Skeletal muscle satellite cell (primary cell): ENCODE measurements at regions not wholly inside any gene's neighbourhood (a gene's known extent, or its start where the extent isn't known, plus 50 kb on each side); places are given as distances from the start of the nearest gene placed in this dataset.

Experiments
- H3K27me3 ChIP-seq: 2 replicates; pipeline ENCODE4 v1.7.0; 2013; ENCODE audit warnings: low read length; ENCODE audit not compliant: control insufficient read depth, insufficient read depth
- H3K36me3 ChIP-seq: 2 replicates; pipeline ENCODE4 v1.7.0; 2013; ENCODE audit warnings: mild to moderate bottlenecking, control low read depth, low read length; ENCODE audit not compliant: insufficient read depth
- H3K4me1 ChIP-seq: 2 replicates; pipeline ENCODE4 v1.7.0; 2013; ENCODE audit warnings: low read length; ENCODE audit not compliant: control insufficient read depth, insufficient read depth
- H3K4me2 ChIP-seq: 2 replicates; pipeline ENCODE4 v1.7.0; 2013; ENCODE audit warnings: mild to moderate bottlenecking, low read length
- H3K4me3 ChIP-seq: 2 replicates; pipeline ENCODE4 v1.7.0; 2013; ENCODE audit warnings: low read length
- H3K9ac ChIP-seq: 2 replicates; pipeline ENCODE4 v1.7.0; 2013; ENCODE audit warnings: mild to moderate bottlenecking, low read depth, low read length, moderate library complexity
- H3K9me3 ChIP-seq: replicated peaks from 2 replicates; pipeline ENCODE4 v1.7.0; 2013; ENCODE audit warnings: mild to moderate bottlenecking, control low read depth, low read length

GRCh38 chr21:43312011-43312410 is 114.9 kb downstream of the SIK1 start:
- no peaks in the 10 kb centered on the region for H3K9me3 ChIP-seq
- no peak overlapping the region for H3K4me2 ChIP-seq
- H3K4me3 ChIP-seq: no peak overlapping the region
- no peak overlapping the region for H3K9ac ChIP-seq
- no peaks in the 10 kb centered on the region for H3K36me3 ChIP-seq
- peaks cover 10% of the 10 kb centered on the region for H3K27me3 ChIP-seq
- peaks cover 8% of the 10 kb centered on the region for H3K4me1 ChIP-seq

GRCh38 chr21:43311301-43311817 is 115.6 kb downstream of the SIK1 start:
- Histone ChIP-seq H3K9ac (no peak overlapping the region), H3K9me3 (no peaks in the 10 kb centered on the region), H3K27me3 (peaks cover 10% of the 10 kb centered on the region), H3K4me2 (no peak overlapping the region), H3K4me3 (no peak overlapping the region), H3K36me3 (no peaks in the 10 kb centered on the region), H3K4me1 (peaks cover 14% of the 10 kb centered on the region)

GRCh38 chr21:43308815-43309283 is 118.1 kb downstream of the SIK1 start:
- Histone ChIP-seq H3K36me3 (no peaks in the 10 kb centered on the region), H3K9ac (no peak overlapping the region), H3K4me1 (peaks cover 16% of the 10 kb centered on the region), H3K27me3 (peaks cover 10% of the 10 kb centered on the region), H3K9me3 (no peaks in the 10 kb centered on the region), H3K4me2 (no peak overlapping the region), H3K4me3 (no peak overlapping the region)

- Histone ChIP-seq H3K27me3 (peaks cover 10% of the 10 kb centered on the region), H3K4me2 (no peak overlapping the region), H3K4me3 (no peak overlapping the region), H3K36me3 (no peaks in the 10 kb centered on the region), H3K9ac (no peak overlapping the region), H3K9me3 (no peaks in the 10 kb centered on the region), H3K4me1 (peaks cover 16% of the 10 kb centered on the region)
Observed at GRCh38 chr21:43308101-43308814, 118.7 kb downstream of the SIK1 start.

GRCh38 chr21:43307677-43308070 is 119.3 kb downstream of the SIK1 start:
- H3K9ac ChIP-seq: no peak overlapping the region
- peaks cover 10% of the 10 kb centered on the region for H3K27me3 ChIP-seq
- no peak overlapping the region for H3K4me3 ChIP-seq
- no peaks in the 10 kb centered on the region for H3K9me3 ChIP-seq
- no peaks in the 10 kb centered on the region for H3K36me3 ChIP-seq
- peak overlapping the region; percentile 20 for H3K4me2 ChIP-seq
- H3K4me1 ChIP-seq: peaks cover 16% of the 10 kb centered on the region

- Histone ChIP-seq H3K9me3 (no peaks in the 10 kb centered on the region), H3K27me3 (peaks cover 10% of the 10 kb centered on the region), H3K4me1 (peaks cover 16% of the 10 kb centered on the region), H3K36me3 (no peaks in the 10 kb centered on the region), H3K4me2 (peak overlapping the region; percentile 20), H3K4me3 (peak overlapping the region; percentile 35), H3K9ac (no peak overlapping the region)
Observed at GRCh38 chr21:43306911-43307676, 119.8 kb downstream of the SIK1 start.

GRCh38 chr21:43306391-43306790 is 120.5 kb downstream of the SIK1 start:
- Histone ChIP-seq H3K36me3 (no peaks in the 10 kb centered on the region), H3K4me1 (peaks cover 16% of the 10 kb centered on the region), H3K4me3 (no peak overlapping the region), H3K4me2 (no peak overlapping the region), H3K9me3 (no peaks in the 10 kb centered on the region), H3K9ac (no peak overlapping the region), H3K27me3 (peaks cover 7% of the 10 kb centered on the region)

GRCh38 chr21:43305811-43306311 is 121.1 kb downstream of the SIK1 start:
- Histone ChIP-seq H3K4me2 (no peak overlapping the region), H3K36me3 (no peaks in the 10 kb centered on the region), H3K9me3 (no peaks in the 10 kb centered on the region), H3K9ac (no peak overlapping the region), H3K4me3 (no peak overlapping the region), H3K4me1 (peaks cover 16% of the 10 kb centered on the region), H3K27me3 (peaks cover 2% of the 10 kb centered on the region)

- Histone ChIP-seq H3K36me3 (no peaks in the 10 kb centered on the region), H3K9ac (no peak overlapping the region), H3K4me2 (no peak overlapping the region), H3K9me3 (no peaks in the 10 kb centered on the region), H3K4me3 (no peak overlapping the region), H3K4me1 (peaks cover 16% of the 10 kb centered on the region), H3K27me3 (no peaks in the 10 kb centered on the region)
Observed at GRCh38 chr21:43305336-43305665, 121.6 kb downstream of the SIK1 start.

GRCh38 chr21:43304621-43305335 is 122.2 kb downstream of the SIK1 start:
- H3K36me3 ChIP-seq: no peaks in the 10 kb centered on the region
- H3K4me3 ChIP-seq: no peak overlapping the region
- H3K9ac ChIP-seq: no peak overlapping the region
- peaks cover 16% of the 10 kb centered on the region for H3K4me1 ChIP-seq
- H3K27me3 ChIP-seq: no peaks in the 10 kb centered on the region
- H3K4me2 ChIP-seq: no peak overlapping the region
- H3K9me3 ChIP-seq: no peaks in the 10 kb centered on the region

GRCh38 chr21:43304206-43304605 is 122.7 kb downstream of the SIK1 start:
- Histone ChIP-seq H3K4me1 (peaks cover 16% of the 10 kb centered on the region), H3K9ac (no peak overlapping the region), H3K9me3 (no peaks in the 10 kb centered on the region), H3K27me3 (no peaks in the 10 kb centered on the region), H3K36me3 (no peaks in the 10 kb centered on the region), H3K4me2 (no peak overlapping the region), H3K4me3 (no peak overlapping the region)
